Stimulated activated naive CD4-positive, alpha-beta T cell treated with Interleukin-2 at 50 U/mL for 16 hours (primary cell): ENCODE measurements at regions not wholly inside any gene's neighbourhood (a gene's known extent, or its start where the extent isn't known, plus 50 kb on each side); places are given as distances from the start of the nearest gene placed in this dataset.

Source experiments
- DNase-seq: peaks from one replicate; lab custom pipeline; 2025; lab: John Stamatoyannopoulos, UW

GRCh38 chr16:77663711-77664110 is 58.6 kb upstream of the NUDT7 start:
- no peak for DNase-seq

- DNase-seq = no peak
These were observed 55.5 kb upstream of the NUDT7 start for GRCh38 chr16:77666771-77667170.

GRCh38 chr16:77668201-77668600 is 54.1 kb upstream of the NUDT7 start:
- no peak for DNase-seq

GRCh38 chr16:77669057-77669456 is 53.3 kb upstream of the NUDT7 start:
- DNase-seq = no peak
